ENCODE measurements at regions not wholly inside any gene's neighbourhood (a gene's known extent, or its start where the extent isn't known, plus 50 kb on each side); places are given as distances from the start of the nearest gene placed in this dataset.

GRCh38 chr4:36439556-36439955 lies 158.1 kb downstream of the DTHD1 start:
- ChIA-PET CTCF (ENCODE audit: low intra/inter-chr PET ratio) (no interaction called here), POLR2A (no interaction called here)
- no TSS peak for BruUV-seq (replicated peaks)
- WGBS (ENCODE audit: insufficient coverage, low coverage, missing lambda C conversion rate), result 0% methylated on average over 3 of the region's 4 CpGs
- DNase-seq (ENCODE audit: extremely low read depth in 1 of 4, low spot score in 3 of 4) (no peak), FAIRE-seq (no peak), ATAC-seq (no peak)
- H3K9me3 ChIP-seq (replicated peaks; ENCODE audit: control insufficient read depth, insufficient read depth, low read depth, low read length), result no peaks in the 10 kb centered on the region
- no peak overlapping the region for H3K9ac ChIP-seq (ENCODE audit: insufficient read depth in 1 of 2, low read depth in 2 of 2, low read length in 2 of 2)
- in situ Hi-C loops (cut with MboI), result no loop called here
- H3K27me3 ChIP-seq (ENCODE audit: control insufficient read depth in 2 of 2, insufficient read depth in 2 of 2, low read length in 2 of 2), result no peaks in the 10 kb centered on the region
- H3K79me2 ChIP-seq (ENCODE audit: control insufficient read depth, insufficient read depth, low read length), result no peaks in the 10 kb centered on the region
- intact Hi-C loops (cut with micrococcal nuclease), result no loop called here
- no peak overlapping the region for H2AFZ ChIP-seq (ENCODE audit: low read depth, low read length)
- TF ChIP-seq PRMT5 (CRISPR knock-in tag; IDR thresholded peaks at IDR 0.05) (no peak), GATAD2A (IDR thresholded peaks at IDR 0.05) (no peak), MCM2 (IDR thresholded peaks at IDR 0.05; ENCODE audit: low read depth) (no peak), SMAD3 (CRISPR knock-in tag; conservative IDR thresholded peaks at IDR 0.05) (no peak), HNRNPH1 (optimal IDR thresholded peaks at IDR 0.05; ENCODE audit: low read depth, low read length) (no peak), TCF7 (IDR thresholded peaks at IDR 0.05; ENCODE audit: borderline replicate concordance) (no peak), FOXA3 (CRISPR knock-in tag; conservative IDR thresholded peaks at IDR 0.05 in 1 of 2, IDR thresholded peaks at IDR 0.05 in 1 of 2) (no peak), TRIM24 (IDR thresholded peaks at IDR 0.05) (no peak), KDM2B (CRISPR knock-in tag; IDR thresholded peaks at IDR 0.05) (no peak)
- TF ChIP-seq, protein P1, sequence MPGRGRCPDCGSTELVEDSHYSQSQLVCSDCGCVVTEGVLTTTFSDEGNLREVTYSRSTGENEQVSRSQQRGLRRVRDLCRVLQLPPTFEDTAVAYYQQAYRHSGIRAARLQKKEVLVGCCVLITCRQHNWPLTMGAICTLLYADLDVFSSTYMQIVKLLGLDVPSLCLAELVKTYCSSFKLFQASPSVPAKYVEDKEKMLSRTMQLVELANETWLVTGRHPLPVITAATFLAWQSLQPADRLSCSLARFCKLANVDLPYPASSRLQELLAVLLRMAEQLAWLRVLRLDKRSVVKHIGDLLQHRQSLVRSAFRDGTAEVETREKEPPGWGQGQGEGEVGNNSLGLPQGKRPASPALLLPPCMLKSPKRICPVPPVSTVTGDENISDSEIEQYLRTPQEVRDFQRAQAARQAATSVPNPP (IDR thresholded peaks at IDR 0.05; ENCODE audit: borderline replicate concordance, insufficient read depth, insufficient read length), result no peak
- TF ChIP-seq, protein P2, sequence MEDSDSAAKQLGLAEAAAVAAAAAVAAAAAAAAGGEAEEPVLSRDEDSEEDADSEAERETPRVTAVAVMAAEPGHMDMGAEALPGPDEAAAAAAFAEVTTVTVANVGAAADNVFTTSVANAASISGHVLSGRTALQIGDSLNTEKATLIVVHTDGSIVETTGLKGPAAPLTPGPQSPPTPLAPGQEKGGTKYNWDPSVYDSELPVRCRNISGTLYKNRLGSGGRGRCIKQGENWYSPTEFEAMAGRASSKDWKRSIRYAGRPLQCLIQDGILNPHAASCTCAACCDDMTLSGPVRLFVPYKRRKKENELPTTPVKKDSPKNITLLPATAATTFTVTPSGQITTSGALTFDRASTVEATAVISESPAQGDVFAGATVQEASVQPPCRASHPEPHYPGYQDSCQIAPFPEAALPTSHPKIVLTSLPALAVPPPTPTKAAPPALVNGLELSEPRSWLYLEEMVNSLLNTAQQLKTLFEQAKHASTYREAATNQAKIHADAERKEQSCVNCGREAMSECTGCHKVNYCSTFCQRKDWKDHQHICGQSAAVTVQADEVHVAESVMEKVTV (CRISPR knock-in tag; IDR thresholded peaks at IDR 0.05), result no peak
- TF ChIP-seq, protein P3, sequence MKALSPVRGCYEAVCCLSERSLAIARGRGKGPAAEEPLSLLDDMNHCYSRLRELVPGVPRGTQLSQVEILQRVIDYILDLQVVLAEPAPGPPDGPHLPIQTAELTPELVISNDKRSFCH (CRISPR knock-in tag; IDR thresholded peaks at IDR 0.05), result no peak
- TF ChIP-seq, protein P3 (tag; IDR thresholded peaks at IDR 0.05), result no peak
- TF ChIP-seq, protein P4, sequence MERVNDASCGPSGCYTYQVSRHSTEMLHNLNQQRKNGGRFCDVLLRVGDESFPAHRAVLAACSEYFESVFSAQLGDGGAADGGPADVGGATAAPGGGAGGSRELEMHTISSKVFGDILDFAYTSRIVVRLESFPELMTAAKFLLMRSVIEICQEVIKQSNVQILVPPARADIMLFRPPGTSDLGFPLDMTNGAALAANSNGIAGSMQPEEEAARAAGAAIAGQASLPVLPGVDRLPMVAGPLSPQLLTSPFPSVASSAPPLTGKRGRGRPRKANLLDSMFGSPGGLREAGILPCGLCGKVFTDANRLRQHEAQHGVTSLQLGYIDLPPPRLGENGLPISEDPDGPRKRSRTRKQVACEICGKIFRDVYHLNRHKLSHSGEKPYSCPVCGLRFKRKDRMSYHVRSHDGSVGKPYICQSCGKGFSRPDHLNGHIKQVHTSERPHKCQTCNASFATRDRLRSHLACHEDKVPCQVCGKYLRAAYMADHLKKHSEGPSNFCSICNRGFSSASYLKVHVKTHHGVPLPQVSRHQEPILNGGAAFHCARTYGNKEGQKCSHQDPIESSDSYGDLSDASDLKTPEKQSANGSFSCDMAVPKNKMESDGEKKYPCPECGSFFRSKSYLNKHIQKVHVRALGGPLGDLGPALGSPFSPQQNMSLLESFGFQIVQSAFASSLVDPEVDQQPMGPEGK (CRISPR knock-in tag; IDR thresholded peaks at IDR 0.05; ENCODE audit: borderline replicate concordance), result no peak
- H4K20me1 ChIP-seq (replicated peaks; ENCODE audit: control insufficient read depth, insufficient read depth, low read length), result no peaks in the 10 kb centered on the region
- H3K27ac ChIP-seq (ENCODE audit: extremely low read depth, low read depth, low read length), result no peak overlapping the region
- no peaks in the 10 kb centered on the region for H3K9me1 ChIP-seq (ENCODE audit: control insufficient read depth, insufficient read depth, low read length)
- no peaks in the 10 kb centered on the region for H3K4me1 ChIP-seq (replicated peaks in 1 of 2; ENCODE audit: control insufficient read depth in 2 of 2, insufficient read depth in 2 of 2, low read length in 2 of 2)
- H3K4me2 ChIP-seq (ENCODE audit: insufficient read depth, low read length), result no peak overlapping the region
- H3K4me3 ChIP-seq, result no peak overlapping the region
- H3K36me3 ChIP-seq (ENCODE audit: control insufficient read depth, insufficient read depth, low read length), result no peaks in the 10 kb centered on the region
